ENCODE measurements at regions not wholly inside any gene's neighbourhood (a gene's known extent, or its start where the extent isn't known, plus 50 kb on each side); places are given as distances from the start of the nearest gene placed in this dataset.

DNA sequence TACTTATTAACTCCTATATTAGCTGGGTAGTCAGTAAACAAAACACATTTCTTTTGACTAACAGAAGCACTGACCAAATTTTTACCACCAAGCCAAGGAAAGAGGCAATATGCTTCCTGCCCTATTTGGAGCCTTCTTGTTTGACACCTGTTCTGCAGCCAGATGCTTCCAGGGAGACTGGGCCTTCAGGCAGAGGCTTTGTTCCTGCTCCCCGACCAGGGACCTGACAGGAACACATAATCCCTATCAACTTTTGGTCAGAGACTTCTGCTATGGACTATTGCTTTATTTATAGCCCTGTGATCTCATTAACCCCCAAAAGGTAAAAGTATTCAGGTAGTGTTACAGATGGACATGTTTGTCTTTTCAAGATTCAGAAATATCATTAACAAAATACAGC is 541.3 kb downstream of the NTRK3 start:
- H2AFZ ChIP-seq (ENCODE audit: low read length), result no peak overlapping the region
- TF ChIP-seq EZH2 (IDR thresholded peaks at IDR 0.05; ENCODE audit: low read length, missing control alignments) (no peak), CTCF (conservative IDR thresholded peaks at IDR 0.05 in 1 of 2, IDR thresholded peaks at IDR 0.05 in 1 of 2; ENCODE audit: low read depth in 1 of 2, low read length in 2 of 2) (no peak)
- no peaks in the 10 kb centered on the region for H3K79me2 ChIP-seq (ENCODE audit: control insufficient read depth, insufficient read depth, low read length)
- H3K4me3 ChIP-seq (replicated peaks in 1 of 4; ENCODE audit: control extremely low read depth in 1 of 4, insufficient read depth in 1 of 4, low read depth in 3 of 4, low read length in 4 of 4), result no peak overlapping the region
- DNase-seq (ENCODE audit: low read depth in 2 of 2), result no peak
- H4K20me1 ChIP-seq (ENCODE audit: control insufficient read depth, extremely low read depth, insufficient read depth, low read length), result no peaks in the 10 kb centered on the region
- no peaks in the 10 kb centered on the region for H3K36me3 ChIP-seq (ENCODE audit: control insufficient read depth, insufficient read depth, low read length)
- no peaks in the 10 kb centered on the region for H3K27me3 ChIP-seq (ENCODE audit: control insufficient read depth, insufficient read depth, low read length)
- H3K4me1 ChIP-seq (ENCODE audit: control insufficient read depth, extremely low read depth, insufficient read depth, low read length), result no peaks in the 10 kb centered on the region
- H3K4me2 ChIP-seq (ENCODE audit: extremely low read depth, insufficient read depth, low read length), result no peak overlapping the region
- H3K27ac ChIP-seq (ENCODE audit: insufficient read depth, low read length), result no peak overlapping the region
- no peaks in the 10 kb centered on the region for H3K9me3 ChIP-seq (ENCODE audit: control insufficient read depth, insufficient read depth, low read depth, low read length)
- H3K9ac ChIP-seq (ENCODE audit: insufficient read depth, low read length), result no peak overlapping the region

- Histone ChIP-seq H2AFZ (ENCODE audit: low read length) (no peak overlapping the region), H3K4me1 (ENCODE audit: control insufficient read depth, extremely low read depth, insufficient read depth, low read length) (no peaks in the 10 kb centered on the region), H3K9me3 (ENCODE audit: control insufficient read depth, insufficient read depth, low read depth, low read length) (no peaks in the 10 kb centered on the region), H3K4me3 (replicated peaks in 1 of 4; ENCODE audit: control extremely low read depth in 1 of 4, insufficient read depth in 1 of 4, low read depth in 3 of 4, low read length in 4 of 4) (no peak overlapping the region), H3K27ac (ENCODE audit: insufficient read depth, low read length) (no peak overlapping the region), H3K4me2 (ENCODE audit: extremely low read depth, insufficient read depth, low read length) (no peak overlapping the region), H3K9ac (ENCODE audit: insufficient read depth, low read length) (no peak overlapping the region), H3K79me2 (ENCODE audit: control insufficient read depth, insufficient read depth, low read length) (no peaks in the 10 kb centered on the region), H4K20me1 (ENCODE audit: control insufficient read depth, extremely low read depth, insufficient read depth, low read length) (no peaks in the 10 kb centered on the region), H3K27me3 (ENCODE audit: control insufficient read depth, insufficient read depth, low read length) (no peaks in the 10 kb centered on the region), H3K36me3 (ENCODE audit: control insufficient read depth, insufficient read depth, low read length) (no peaks in the 10 kb centered on the region)
- DNase-seq (ENCODE audit: low read depth in 2 of 2), result no peak
- no peak for TF ChIP-seq EZH2 (IDR thresholded peaks at IDR 0.05; ENCODE audit: low read length, missing control alignments)
- no peak for TF ChIP-seq CTCF (conservative IDR thresholded peaks at IDR 0.05 in 1 of 2, IDR thresholded peaks at IDR 0.05 in 1 of 2; ENCODE audit: low read depth in 1 of 2, low read length in 2 of 2)
Measured at GRCh38 chr15:87713475-87713879, 543.1 kb downstream of the NTRK3 start.

- Histone ChIP-seq H3K27me3 (ENCODE audit: control insufficient read depth, insufficient read depth, low read length) (no peaks in the 10 kb centered on the region), H2AFZ (ENCODE audit: low read length) (no peak overlapping the region), H4K20me1 (ENCODE audit: control insufficient read depth, extremely low read depth, insufficient read depth, low read length) (no peaks in the 10 kb centered on the region), H3K36me3 (ENCODE audit: control insufficient read depth, insufficient read depth, low read length) (no peaks in the 10 kb centered on the region), H3K9me3 (ENCODE audit: control insufficient read depth, insufficient read depth, low read depth, low read length) (no peaks in the 10 kb centered on the region), H3K9ac (ENCODE audit: insufficient read depth, low read length) (no peak overlapping the region), H3K79me2 (ENCODE audit: control insufficient read depth, insufficient read depth, low read length) (no peaks in the 10 kb centered on the region), H3K4me2 (ENCODE audit: extremely low read depth, insufficient read depth, low read length) (no peak overlapping the region), H3K4me1 (ENCODE audit: control insufficient read depth, extremely low read depth, insufficient read depth, low read length) (no peaks in the 10 kb centered on the region), H3K4me3 (replicated peaks in 1 of 4; ENCODE audit: control extremely low read depth in 1 of 4, insufficient read depth in 1 of 4, low read depth in 3 of 4, low read length in 4 of 4) (no peak overlapping the region), H3K27ac (ENCODE audit: insufficient read depth, low read length) (no peak overlapping the region)
- TF ChIP-seq CTCF (conservative IDR thresholded peaks at IDR 0.05 in 1 of 2, IDR thresholded peaks at IDR 0.05 in 1 of 2; ENCODE audit: low read depth in 1 of 2, low read length in 2 of 2) (no peak), EZH2 (IDR thresholded peaks at IDR 0.05; ENCODE audit: low read length, missing control alignments) (no peak)
- DNase-seq (ENCODE audit: low read depth in 2 of 2), result no peak
Measured at GRCh38 chr15:87712211-87712610, 544.3 kb downstream of the NTRK3 start.
